GM23338 (cell line): ENCODE measurements at regions not wholly inside any gene's neighbourhood (a gene's known extent, or its start where the extent isn't known, plus 50 kb on each side); places are given as distances from the start of the nearest gene placed in this dataset.

Source experiments
- ATAC-seq: fragments of 200-7000 bp; cut with Tn5 transposase; 3 replicates; pipeline ENCODE4 v1.9.1; 2020
- DNase-seq: peaks from one replicate; pipeline ENCODE4 v3.0.0-alpha.2; 2015; ENCODE audit warnings: low spot score
- H2AFZ ChIP-seq: fragments of 200-600 bp; sonication (generic); 2 replicates; pipeline ENCODE4 v1.8.0; 2016; ENCODE audit warnings: antibody characterized with exemption, mild to moderate bottlenecking, moderate library complexity
- H3F3A ChIP-seq: fragments of 200-600 bp; sonication (generic); replicated peaks from 2 replicates; pipeline ENCODE4 v1.8.0; 2017; ENCODE audit warnings: antibody characterized with exemption, mixed run types, low read depth
- H3K27ac ChIP-seq: fragments of 200-600 bp; sonication (generic); 2 replicates; pipeline ENCODE4 v1.6.1; 2016; ENCODE audit warnings: low read depth
- H3K27me3 ChIP-seq: fragments of 200-600 bp; sonication (generic); 2 replicates; pipeline ENCODE4 v1.8.0; 2016; ENCODE audit warnings: mild to moderate bottlenecking, mixed run types, moderate library complexity; ENCODE audit not compliant: insufficient read depth
- H3K36me3 ChIP-seq: fragments of 200-600 bp; sonication (generic); 2 replicates; pipeline ENCODE4 v1.8.0; 2016; ENCODE audit warnings: mild to moderate bottlenecking; ENCODE audit not compliant: insufficient read depth
- H3K4me1 ChIP-seq: fragments of 200-600 bp; sonication (generic); 2 replicates; pipeline ENCODE4 v1.8.0; 2016; ENCODE audit warnings: mild to moderate bottlenecking, moderate library complexity; ENCODE audit not compliant: insufficient read depth
- H3K4me2 ChIP-seq: fragments of 200-600 bp; sonication (generic); 2 replicates; pipeline ENCODE4 v1.7.1; 2017; ENCODE audit warnings: mixed run types
- H3K4me3 ChIP-seq: fragments of 200-600 bp; sonication (generic); 2 replicates; pipeline ENCODE4 v1.6.1; 2016; ENCODE audit warnings: mixed run types
- H3K79me2 ChIP-seq: fragments of 200-600 bp; sonication (generic); replicated peaks from 2 replicates; pipeline ENCODE4 v1.8.0; 2017; ENCODE audit warnings: mild to moderate bottlenecking; ENCODE audit not compliant: insufficient read depth
- H3K9me2 ChIP-seq: fragments of 200-600 bp; sonication (generic); 2 replicates; pipeline ENCODE4 v1.8.0; 2017; ENCODE audit not compliant: insufficient read depth
- H4K20me1 ChIP-seq: fragments of 200-600 bp; sonication (generic); replicated peaks from 2 replicates; pipeline ENCODE4 v1.8.0; 2017; ENCODE audit warnings: mild to moderate bottlenecking; ENCODE audit not compliant: insufficient read depth
- H3K27ac Mint-ChIP-seq: 2 replicates; pipeline ENCODE4 v1.8.0; 2020; ENCODE audit warnings: inconsistent platforms, mild to moderate bottlenecking, moderate library complexity, mixed read lengths
- H3K27me3 Mint-ChIP-seq: 3 replicates; pipeline ENCODE4 v1.8.0; 2022; ENCODE audit warnings: low read depth, mild to moderate bottlenecking, moderate library complexity, mixed read lengths, inconsistent platforms; ENCODE audit not compliant: insufficient read depth, poor library complexity
- H3K36me3 Mint-ChIP-seq: 3 replicates; pipeline ENCODE4 v1.8.0; 2021; ENCODE audit warnings: low read depth, mild to moderate bottlenecking, inconsistent platforms, moderate library complexity, mixed read lengths
- H3K4me1 Mint-ChIP-seq: 3 replicates; pipeline ENCODE4 v1.8.0; 2020; ENCODE audit warnings: mild to moderate bottlenecking, inconsistent platforms, mixed read lengths
- H3K4me3 Mint-ChIP-seq: 3 replicates; pipeline ENCODE4 v1.8.0; 2021; ENCODE audit warnings: moderate library complexity, mild to moderate bottlenecking, inconsistent platforms, mixed read lengths
- H3K9me3 Mint-ChIP-seq: 3 replicates; pipeline ENCODE4 v1.8.0; 2020; ENCODE audit warnings: moderate library complexity, mild to moderate bottlenecking, inconsistent platforms, mixed read lengths
- CREB1 ChIP-seq: fragments of 250-450 bp; sonication (Bioruptor Pico); IDR thresholded peaks from 2 replicates; pipeline ENCODE4 v1.5.0; 2020; ENCODE audit warnings: low read depth, mild to moderate bottlenecking, moderate library complexity
- CTCF ChIP-seq, 2 experiments: fragments of 200-600 bp in 1 of 2; sonication (generic) in 1 of 2; conservative IDR thresholded peaks; 2 replicates each; pipeline versions ENCODE4 v1.5.1 to v1.6.1; 2016 to 2017; ENCODE audit warnings: antibody characterized with exemption in 2 of 2, low read depth in 2 of 2, mild to moderate bottlenecking in 2 of 2, moderate library complexity in 1 of 2
- EZH2phosphoT487 ChIP-seq: fragments of 200-600 bp; sonication (generic); IDR thresholded peaks from one replicate; pipeline ENCODE4 v1.8.1; 2018; ENCODE audit warnings: antibody characterized with exemption; ENCODE audit not compliant: unreplicated experiment
- POLR2AphosphoS5 ChIP-seq: IDR thresholded peaks from 2 replicates; pipeline ENCODE4 v1.6.1; 2016; ENCODE audit warnings: antibody characterized with exemption, low read depth
- ZNF331 ChIP-seq: fragments of 250-450 bp; sonication (Bioruptor Pico); IDR thresholded peaks from 2 replicates; pipeline ENCODE4 v1.5.0; 2020; ENCODE audit warnings: low read depth, mild to moderate bottlenecking, moderate library complexity
- TF ChIP-seq, protein P1 (sequence below): fragments of 250-450 bp; sonication (Bioruptor Pico); IDR thresholded peaks from 2 replicates; pipeline ENCODE4 v1.5.0; 2020; ENCODE audit warnings: mild to moderate bottlenecking, moderate library complexity

- TF ChIP-seq, protein P1, sequence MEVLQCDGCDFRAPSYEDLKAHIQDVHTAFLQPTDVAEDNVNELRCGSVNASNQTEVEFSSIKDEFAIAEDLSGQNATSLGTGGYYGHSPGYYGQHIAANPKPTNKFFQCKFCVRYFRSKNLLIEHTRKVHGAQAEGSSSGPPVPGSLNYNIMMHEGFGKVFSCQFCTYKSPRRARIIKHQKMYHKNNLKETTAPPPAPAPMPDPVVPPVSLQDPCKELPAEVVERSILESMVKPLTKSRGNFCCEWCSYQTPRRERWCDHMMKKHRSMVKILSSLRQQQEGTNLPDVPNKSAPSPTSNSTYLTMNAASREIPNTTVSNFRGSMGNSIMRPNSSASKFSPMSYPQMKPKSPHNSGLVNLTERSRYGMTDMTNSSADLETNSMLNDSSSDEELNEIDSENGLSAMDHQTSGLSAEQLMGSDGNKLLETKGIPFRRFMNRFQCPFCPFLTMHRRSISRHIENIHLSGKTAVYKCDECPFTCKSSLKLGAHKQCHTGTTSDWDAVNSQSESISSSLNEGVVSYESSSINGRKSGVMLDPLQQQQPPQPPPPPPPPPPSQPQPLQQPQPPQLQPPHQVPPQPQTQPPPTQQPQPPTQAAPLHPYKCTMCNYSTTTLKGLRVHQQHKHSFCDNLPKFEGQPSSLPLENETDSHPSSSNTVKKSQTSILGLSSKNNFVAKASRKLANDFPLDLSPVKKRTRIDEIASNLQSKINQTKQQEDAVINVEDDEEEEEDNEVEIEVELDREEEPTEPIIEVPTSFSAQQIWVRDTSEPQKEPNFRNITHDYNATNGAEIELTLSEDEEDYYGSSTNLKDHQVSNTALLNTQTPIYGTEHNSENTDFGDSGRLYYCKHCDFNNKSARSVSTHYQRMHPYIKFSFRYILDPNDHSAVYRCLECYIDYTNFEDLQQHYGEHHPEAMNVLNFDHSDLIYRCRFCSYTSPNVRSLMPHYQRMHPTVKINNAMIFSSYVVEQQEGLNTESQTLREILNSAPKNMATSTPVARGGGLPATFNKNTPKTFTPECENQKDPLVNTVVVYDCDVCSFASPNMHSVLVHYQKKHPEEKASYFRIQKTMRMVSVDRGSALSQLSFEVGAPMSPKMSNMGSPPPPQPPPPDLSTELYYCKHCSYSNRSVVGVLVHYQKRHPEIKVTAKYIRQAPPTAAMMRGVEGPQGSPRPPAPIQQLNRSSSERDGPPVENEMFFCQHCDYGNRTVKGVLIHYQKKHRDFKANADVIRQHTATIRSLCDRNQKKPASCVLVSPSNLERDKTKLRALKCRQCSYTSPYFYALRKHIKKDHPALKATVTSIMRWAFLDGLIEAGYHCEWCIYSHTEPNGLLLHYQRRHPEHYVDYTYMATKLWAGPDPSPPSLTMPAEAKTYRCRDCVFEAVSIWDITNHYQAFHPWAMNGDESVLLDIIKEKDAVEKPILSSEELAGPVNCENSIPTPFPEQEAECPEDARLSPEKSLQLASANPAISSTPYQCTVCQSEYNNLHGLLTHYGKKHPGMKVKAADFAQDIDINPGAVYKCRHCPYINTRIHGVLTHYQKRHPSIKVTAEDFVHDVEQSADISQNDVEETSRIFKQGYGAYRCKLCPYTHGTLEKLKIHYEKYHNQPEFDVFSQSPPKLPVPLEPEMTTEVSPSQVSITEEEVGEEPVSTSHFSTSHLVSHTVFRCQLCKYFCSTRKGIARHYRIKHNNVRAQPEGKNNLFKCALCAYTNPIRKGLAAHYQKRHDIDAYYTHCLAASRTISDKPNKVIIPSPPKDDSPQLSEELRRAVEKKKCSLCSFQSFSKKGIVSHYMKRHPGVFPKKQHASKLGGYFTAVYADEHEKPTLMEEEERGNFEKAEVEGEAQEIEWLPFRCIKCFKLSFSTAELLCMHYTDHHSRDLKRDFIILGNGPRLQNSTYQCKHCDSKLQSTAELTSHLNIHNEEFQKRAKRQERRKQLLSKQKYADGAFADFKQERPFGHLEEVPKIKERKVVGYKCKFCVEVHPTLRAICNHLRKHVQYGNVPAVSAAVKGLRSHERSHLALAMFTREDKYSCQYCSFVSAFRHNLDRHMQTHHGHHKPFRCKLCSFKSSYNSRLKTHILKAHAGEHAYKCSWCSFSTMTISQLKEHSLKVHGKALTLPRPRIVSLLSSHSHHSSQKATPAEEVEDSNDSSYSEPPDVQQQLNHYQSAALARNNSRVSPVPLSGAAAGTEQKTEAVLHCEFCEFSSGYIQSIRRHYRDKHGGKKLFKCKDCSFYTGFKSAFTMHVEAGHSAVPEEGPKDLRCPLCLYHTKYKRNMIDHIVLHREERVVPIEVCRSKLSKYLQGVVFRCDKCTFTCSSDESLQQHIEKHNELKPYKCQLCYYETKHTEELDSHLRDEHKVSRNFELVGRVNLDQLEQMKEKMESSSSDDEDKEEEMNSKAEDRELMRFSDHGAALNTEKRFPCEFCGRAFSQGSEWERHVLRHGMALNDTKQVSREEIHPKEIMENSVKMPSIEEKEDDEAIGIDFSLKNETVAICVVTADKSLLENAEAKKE (CRISPR knock-in tag), result no peak
- no peak for TF ChIP-seq EZH2phosphoT487
- TF ChIP-seq CREB1, result no peak
Observed at GRCh38 chr17:56717471-56717870, 116.2 kb downstream of the C17orf67 start (continued).

DNA sequence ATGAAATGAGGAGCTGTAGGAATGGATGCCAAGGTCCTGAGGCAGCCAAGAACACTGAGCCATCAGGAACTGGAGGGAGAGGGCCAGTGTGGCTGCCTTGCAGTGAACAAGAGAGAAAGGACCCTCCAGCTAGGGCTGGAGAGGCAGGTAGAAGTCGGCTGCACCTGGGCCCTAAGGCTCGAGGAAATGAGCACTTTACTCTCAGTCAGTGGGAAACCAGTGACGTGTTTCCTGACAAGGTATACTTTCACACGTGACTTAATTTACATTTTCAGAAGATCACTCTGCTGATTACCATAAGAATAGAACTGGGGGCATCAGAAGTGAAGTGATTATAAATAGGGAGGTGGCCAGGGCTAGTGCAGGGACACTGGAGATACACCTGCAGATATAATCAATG, 115.2 kb downstream of the C17orf67 start:
- H3K4me3 Mint-ChIP-seq, result no peak overlapping the region
- no peak for ATAC-seq
- no peak overlapping the region for H3K27ac Mint-ChIP-seq
- no peaks in the 10 kb centered on the region for H3K9me2 ChIP-seq
- H3K36me3 Mint-ChIP-seq, result no peaks in the 10 kb centered on the region
- H3K4me1 ChIP-seq, result peaks cover 3% of the 10 kb centered on the region; the same call in 1 of the 2 replicates
- H3K27me3 Mint-ChIP-seq, result peaks cover 7% of the 10 kb centered on the region
- no peak overlapping the region for H3K4me2 ChIP-seq
- H3K79me2 ChIP-seq, result no peaks in the 10 kb centered on the region
- no peak for TF ChIP-seq POLR2AphosphoS5
- no peak for TF ChIP-seq EZH2phosphoT487
- TF ChIP-seq ZNF331 (CRISPR knock-in tag), result no peak
- TF ChIP-seq CREB1, result no peak
- TF ChIP-seq CTCF (conservative IDR thresholded peaks at IDR 0.05; ENCODE audit: low read depth in 2 of 2), result no peak
- no peaks in the 10 kb centered on the region for H3K9me3 Mint-ChIP-seq
- no peak overlapping the region for H3K27ac ChIP-seq
- peaks cover 15% of the 10 kb centered on the region for H3K4me1 Mint-ChIP-seq
- H4K20me1 ChIP-seq, result no peaks in the 10 kb centered on the region
- H3K27me3 ChIP-seq, result no peaks in the 10 kb centered on the region
- no peaks in the 10 kb centered on the region for H3F3A ChIP-seq
- H2AFZ ChIP-seq, result no peak overlapping the region
- no peak overlapping the region for H3K4me3 ChIP-seq
- no peak for DNase-seq
- no peaks in the 10 kb centered on the region for H3K36me3 ChIP-seq
